IPS-20b (cell line): ENCODE measurements at regions not wholly inside any gene's neighbourhood (a gene's known extent, or its start where the extent isn't known, plus 50 kb on each side); places are given as distances from the start of the nearest gene placed in this dataset.
A peak's percentile ranks its signal among the peaks of the same experiment; 100 is the strongest.
"Not testable (repeated sequence)": the region's sequence is repeated elsewhere in the genome, so short reads cannot be mapped to it uniquely, and the experiment has no call there.

Experiments used
- H3K27ac ChIP-seq: one replicate; pipeline ENCODE4 v1.5.1; 2013; ENCODE audit warnings: low read length
- H3K27me3 ChIP-seq: 2 replicates; pipeline ENCODE4 v1.6.1; 2013; ENCODE audit warnings: mild to moderate bottlenecking, low read length, inconsistent platforms; ENCODE audit not compliant: insufficient read depth
- H3K36me3 ChIP-seq: 2 replicates; pipeline ENCODE4 v1.6.1; 2013; ENCODE audit warnings: low read depth, mild to moderate bottlenecking, inconsistent platforms, low read length, moderate library complexity; ENCODE audit not compliant: insufficient read depth
- H3K4me1 ChIP-seq: 2 replicates; pipeline ENCODE4 v1.6.1; 2013; ENCODE audit warnings: mild to moderate bottlenecking, control low read depth, inconsistent platforms, low read length, moderate library complexity; ENCODE audit not compliant: insufficient read depth
- H3K4me3 ChIP-seq: 2 replicates; pipeline ENCODE4 v1.5.1; 2013; ENCODE audit warnings: mild to moderate bottlenecking, low read length, inconsistent platforms
- H3K9ac ChIP-seq: 2 replicates; pipeline ENCODE4 v1.6.1; 2013; ENCODE audit warnings: low read depth, mild to moderate bottlenecking, inconsistent platforms, low read length, moderate library complexity
- H3K9me3 ChIP-seq: 2 replicates; pipeline ENCODE4 v1.6.1; 2013; ENCODE audit warnings: mild to moderate bottlenecking, low read depth, low read length, inconsistent platforms; ENCODE audit not compliant: insufficient read depth

- Histone ChIP-seq H3K4me1 (no peaks in the 10 kb centered on the region), H3K36me3 (no peaks in the 10 kb centered on the region), H3K27ac (no peak overlapping the region), H3K4me3 (no peak overlapping the region), H3K9ac (no peak overlapping the region), H3K9me3 (no peaks in the 10 kb centered on the region), H3K27me3 (no peaks in the 10 kb centered on the region)
Observed at GRCh38 chr4:31246856-31247255, 526.7 kb downstream of the PCDH7 start.

GRCh38 chr4:31259119-31259518 is 539.0 kb downstream of the PCDH7 start:
- Histone ChIP-seq H3K27ac (no peak overlapping the region), H3K4me3 (no peak overlapping the region), H3K36me3 (no peaks in the 10 kb centered on the region), H3K27me3 (no peaks in the 10 kb centered on the region), H3K9ac (no peak overlapping the region), H3K4me1 (no peaks in the 10 kb centered on the region), H3K9me3 (no peaks in the 10 kb centered on the region)

GRCh38 chr4:31261632-31262031 is 541.5 kb downstream of the PCDH7 start:
- H3K9ac ChIP-seq = no peak overlapping the region
- H3K27ac ChIP-seq = no peak overlapping the region
- H3K4me1 ChIP-seq = no peaks in the 10 kb centered on the region
- H3K9me3 ChIP-seq = no peaks in the 10 kb centered on the region
- H3K27me3 ChIP-seq = no peaks in the 10 kb centered on the region
- no peaks in the 10 kb centered on the region for H3K36me3 ChIP-seq
- H3K4me3 ChIP-seq = no peak overlapping the region

GRCh38 chr4:31266094-31266493 is 545.9 kb downstream of the PCDH7 start:
- H3K9ac ChIP-seq, H3K4me1 ChIP-seq, H3K27me3 ChIP-seq, H3K4me3 ChIP-seq, H3K36me3 ChIP-seq, H3K27ac ChIP-seq, H3K9me3 ChIP-seq: not testable (repeated sequence)

- no peak overlapping the region for H3K4me3 ChIP-seq
- H3K27me3 ChIP-seq = no peaks in the 10 kb centered on the region
- H3K9ac ChIP-seq = no peak overlapping the region
- no peak overlapping the region for H3K27ac ChIP-seq
- no peaks in the 10 kb centered on the region for H3K36me3 ChIP-seq
- H3K4me1 ChIP-seq = peaks cover 10% of the 10 kb centered on the region
- H3K9me3 ChIP-seq = no peaks in the 10 kb centered on the region
Observed at GRCh38 chr4:31272331-31273061, 552.3 kb downstream of the PCDH7 start.

- H3K27me3 ChIP-seq = no peaks in the 10 kb centered on the region
- no peak overlapping the region for H3K9ac ChIP-seq
- no peaks in the 10 kb centered on the region for H3K9me3 ChIP-seq
- H3K4me1 ChIP-seq = peaks cover 10% of the 10 kb centered on the region
- H3K36me3 ChIP-seq = no peaks in the 10 kb centered on the region
- H3K27ac ChIP-seq = no peak overlapping the region
- H3K4me3 ChIP-seq = no peak overlapping the region
Observed at GRCh38 chr4:31275906-31276305, 555.7 kb downstream of the PCDH7 start.

GRCh38 chr4:31283679-31284078 is 563.5 kb downstream of the PCDH7 start:
- H3K4me3 ChIP-seq = no peak overlapping the region
- H3K27me3 ChIP-seq = no peaks in the 10 kb centered on the region
- H3K9me3 ChIP-seq = no peaks in the 10 kb centered on the region
- H3K36me3 ChIP-seq = no peaks in the 10 kb centered on the region
- H3K27ac ChIP-seq = no peak overlapping the region
- no peak overlapping the region for H3K9ac ChIP-seq
- H3K4me1 ChIP-seq = no peaks in the 10 kb centered on the region

- no peak overlapping the region; the same call in 1 of the 2 replicates for H3K9ac ChIP-seq
- H3K27me3 ChIP-seq = no peaks in the 10 kb centered on the region
- no peak overlapping the region for H3K27ac ChIP-seq
- H3K4me3 ChIP-seq = peak overlapping the region; percentile 28; the same call in 1 of the 2 replicates
- H3K9me3 ChIP-seq = 0 out of 2 replicates have a peak, but pooled peaks cover 5% of the 10 kb centered on the region
- peaks cover 16% of the 10 kb centered on the region; the same call in 1 of the 2 replicates for H3K4me1 ChIP-seq
- H3K36me3 ChIP-seq = no peaks in the 10 kb centered on the region
Observed at GRCh38 chr4:31290836-31291235, 570.7 kb downstream of the PCDH7 start.

GRCh38 chr4:31291238-31291637 is 571.1 kb downstream of the PCDH7 start:
- H3K4me1 ChIP-seq = peaks cover 16% of the 10 kb centered on the region; the same call in 1 of the 2 replicates
- no peaks in the 10 kb centered on the region for H3K27me3 ChIP-seq
- H3K9ac ChIP-seq = no peak overlapping the region; the same call in 1 of the 2 replicates
- peak overlapping the region; percentile 28; the same call in 1 of the 2 replicates for H3K4me3 ChIP-seq
- 0 out of 2 replicates have a peak, but pooled peaks cover 5% of the 10 kb centered on the region for H3K9me3 ChIP-seq
- no peak overlapping the region for H3K27ac ChIP-seq
- no peaks in the 10 kb centered on the region for H3K36me3 ChIP-seq

- Histone ChIP-seq H3K4me3 (no peak overlapping the region), H3K9me3 (0 out of 2 replicates have a peak, but pooled peaks cover 5% of the 10 kb centered on the region), H3K36me3 (no peaks in the 10 kb centered on the region), H3K27me3 (no peaks in the 10 kb centered on the region), H3K4me1 (peaks cover 16% of the 10 kb centered on the region; the same call in 1 of the 2 replicates), H3K27ac (no peak overlapping the region), H3K9ac (no peak overlapping the region)
Observed at GRCh38 chr4:31294655-31295480, 574.7 kb downstream of the PCDH7 start.

- H3K36me3 ChIP-seq = no peaks in the 10 kb centered on the region
- no peak overlapping the region for H3K4me3 ChIP-seq
- no peaks in the 10 kb centered on the region for H3K27me3 ChIP-seq
- H3K9ac ChIP-seq = no peak overlapping the region
- no peak overlapping the region for H3K27ac ChIP-seq
- no peaks in the 10 kb centered on the region for H3K9me3 ChIP-seq
- no peaks in the 10 kb centered on the region for H3K4me1 ChIP-seq
Observed at GRCh38 chr4:31298737-31299136, 578.6 kb downstream of the PCDH7 start.

- no peaks in the 10 kb centered on the region for H3K9me3 ChIP-seq
- H3K27me3 ChIP-seq = no peaks in the 10 kb centered on the region
- no peak overlapping the region for H3K27ac ChIP-seq
- no peak overlapping the region for H3K4me3 ChIP-seq
- H3K36me3 ChIP-seq = no peaks in the 10 kb centered on the region
- H3K9ac ChIP-seq = no peak overlapping the region
- H3K4me1 ChIP-seq = no peaks in the 10 kb centered on the region
Observed at GRCh38 chr4:31307029-31307428, 586.9 kb downstream of the PCDH7 start.
